Superior temporal gyrus (tissue), 1 donor: ENCODE measurements at regions not wholly inside any gene's neighbourhood (a gene's known extent, or its start where the extent isn't known, plus 50 kb on each side); places are given as distances from the start of the nearest gene placed in this dataset.

ENCODE experiments used
- DNase-seq: peaks from one replicate; pipeline ENCODE4 v3.0.0-alpha.2; 2016; ENCODE audit errors: extremely low spot score

- no peak for DNase-seq
These were observed 87.1 kb upstream of the HDAC9 start for GRCh38 chr7:18408461-18408860.

DNA sequence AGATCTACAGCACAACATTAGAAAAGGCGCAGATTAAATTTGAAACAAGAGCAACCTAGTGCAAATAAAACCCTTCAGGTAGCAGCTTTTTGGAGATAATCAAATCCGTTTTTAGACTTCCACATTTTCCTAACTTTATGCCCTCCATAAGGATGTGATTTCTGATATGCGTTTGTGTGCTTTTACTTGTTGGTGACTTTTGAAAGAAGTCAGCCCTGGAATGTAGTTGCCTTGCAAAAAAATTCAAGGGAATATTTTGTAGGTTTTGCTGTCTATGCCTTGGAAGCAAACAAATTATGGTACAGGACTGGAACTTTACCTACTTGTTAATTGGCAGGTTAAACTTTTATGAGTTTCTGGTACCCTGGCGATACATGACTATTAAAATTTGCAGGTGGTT lies 86.7 kb upstream of the HDAC9 start:
- DNase-seq: no peak

- DNase-seq: no peak
These were observed 82.1 kb upstream of the HDAC9 start for GRCh38 chr7:18413447-18413846.

- DNase-seq: no peak
These were observed 80.7 kb upstream of the HDAC9 start for GRCh38 chr7:18414885-18415284.

GRCh38 chr7:18416988-18417387 lies 78.6 kb upstream of the HDAC9 start:
- DNase-seq: no peak

DNA sequence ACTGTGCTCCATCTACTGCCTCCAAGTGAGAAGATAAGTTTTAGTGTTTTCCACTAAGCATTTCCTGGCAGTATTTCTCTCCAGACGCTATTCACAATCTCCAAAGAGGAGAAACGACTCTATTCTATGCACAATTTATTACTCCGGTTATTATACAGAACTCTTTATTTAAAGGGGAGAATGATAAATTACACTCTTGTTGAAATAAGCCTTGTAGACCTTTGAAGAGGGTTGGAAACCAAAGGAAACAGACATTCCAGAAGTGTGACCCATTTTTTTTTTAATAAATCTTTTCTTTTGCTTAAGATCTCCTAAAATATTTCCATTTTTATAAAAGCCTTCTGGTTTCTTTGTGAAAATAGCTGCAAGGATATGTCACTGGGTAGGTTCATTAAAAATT lies 76.1 kb upstream of the HDAC9 start:
- no peak for DNase-seq

- no peak for DNase-seq
These were observed 75.4 kb upstream of the HDAC9 start for GRCh38 chr7:18420108-18420507.

DNA sequence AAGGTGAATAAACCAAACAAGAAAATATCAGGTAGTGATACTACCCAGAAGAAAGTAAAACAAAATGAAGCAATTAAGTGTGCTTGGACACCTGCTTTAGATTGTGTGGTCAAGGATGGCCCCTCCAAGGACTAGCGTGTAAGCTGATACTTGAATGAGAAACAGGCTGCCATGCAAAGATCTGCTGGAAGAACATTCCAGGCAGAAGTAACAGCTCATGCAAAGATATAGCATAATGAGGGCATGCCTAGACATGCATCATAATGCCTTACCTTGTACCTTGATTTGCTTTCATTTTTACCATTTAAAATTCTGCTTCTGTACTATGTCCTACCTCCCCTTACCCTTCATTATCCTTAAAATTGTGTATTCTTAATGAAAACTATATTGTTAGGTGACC lies 74.8 kb upstream of the HDAC9 start:
- no peak for DNase-seq

- no peak for DNase-seq
These were observed 74.1 kb upstream of the HDAC9 start for GRCh38 chr7:18421297-18422002.

- peak; percentile 46 for DNase-seq
These were observed 70.3 kb upstream of the HDAC9 start for GRCh38 chr7:18425227-18425626.

DNA sequence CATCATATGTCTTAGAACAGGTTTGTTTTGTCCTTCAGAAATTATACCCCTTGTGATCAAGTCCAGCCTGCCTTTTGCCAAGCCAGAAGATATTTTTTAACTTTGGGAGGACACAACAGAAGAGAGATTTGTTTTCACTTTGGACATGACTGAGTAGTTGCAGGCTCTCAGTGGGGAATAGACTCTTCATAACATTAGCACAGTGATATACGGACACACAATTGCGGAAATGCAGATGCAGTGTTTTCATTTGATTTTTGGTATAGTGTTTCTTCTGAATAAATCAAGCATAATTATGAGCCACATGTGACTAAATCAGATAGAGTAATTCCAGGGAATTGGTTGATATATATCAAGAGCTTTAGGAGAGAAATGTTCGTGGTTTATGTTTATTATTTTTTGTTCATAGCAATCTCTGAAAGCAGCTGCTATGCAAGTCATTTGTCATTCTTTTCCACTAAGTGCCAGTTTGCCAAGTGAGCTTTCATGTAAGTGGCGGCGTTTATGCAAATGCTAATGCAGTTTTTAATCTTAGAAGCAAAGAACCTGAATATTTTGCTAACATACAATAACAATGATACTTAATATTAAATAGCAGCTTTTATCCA lies 69.6 kb upstream of the HDAC9 start:
- DNase-seq: peak; percentile 18

- no peak for DNase-seq
These were observed 68.9 kb upstream of the HDAC9 start for GRCh38 chr7:18426564-18427226.

DNA sequence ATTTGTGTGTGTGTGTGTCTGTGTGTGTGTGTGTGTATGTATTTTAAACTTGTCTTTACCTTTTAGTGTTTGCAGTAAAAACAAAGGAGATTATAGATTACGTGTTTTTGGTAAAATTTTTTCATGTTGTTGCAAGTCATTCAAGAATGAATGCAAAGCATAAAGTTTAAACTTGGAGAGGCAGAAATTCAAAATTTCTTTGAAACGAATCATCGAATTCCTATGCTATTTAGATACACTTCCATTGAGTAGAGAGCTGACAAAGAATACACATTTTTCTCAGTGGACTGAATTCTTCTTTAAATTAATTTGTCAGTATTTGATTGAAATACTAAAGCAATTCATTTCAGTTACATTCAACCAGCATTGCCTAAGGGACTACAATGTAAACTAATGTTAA lies 66.0 kb upstream of the HDAC9 start:
- no peak for DNase-seq

- DNase-seq: no peak
These were observed 64.7 kb upstream of the HDAC9 start for GRCh38 chr7:18430810-18431209.

GRCh38 chr7:18434171-18434570 lies 61.4 kb upstream of the HDAC9 start:
- no peak for DNase-seq

GRCh38 chr7:18437101-18437500 lies 58.4 kb upstream of the HDAC9 start:
- no peak for DNase-seq

DNA sequence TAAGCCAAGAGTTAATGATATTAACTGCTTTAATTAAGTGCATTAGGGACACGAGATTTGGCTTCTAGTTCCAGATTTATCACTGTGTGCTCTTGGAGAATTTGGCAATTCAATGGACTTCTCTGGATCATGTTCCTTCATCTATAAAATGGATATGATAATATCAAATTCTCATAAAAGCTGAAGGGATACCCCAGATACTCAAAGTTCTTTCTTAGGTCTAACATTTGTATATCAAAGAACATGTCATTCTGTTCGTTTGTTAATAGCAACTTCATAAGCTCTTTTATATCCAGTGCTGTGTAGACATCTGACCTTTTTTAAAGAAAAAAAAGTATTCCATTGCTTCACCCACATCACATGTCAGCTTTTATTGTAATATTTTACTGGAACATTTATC lies 54.6 kb upstream of the HDAC9 start:
- DNase-seq: no peak

GRCh38 chr7:18444826-18445225 lies 50.7 kb upstream of the HDAC9 start:
- DNase-seq: no peak

DNA sequence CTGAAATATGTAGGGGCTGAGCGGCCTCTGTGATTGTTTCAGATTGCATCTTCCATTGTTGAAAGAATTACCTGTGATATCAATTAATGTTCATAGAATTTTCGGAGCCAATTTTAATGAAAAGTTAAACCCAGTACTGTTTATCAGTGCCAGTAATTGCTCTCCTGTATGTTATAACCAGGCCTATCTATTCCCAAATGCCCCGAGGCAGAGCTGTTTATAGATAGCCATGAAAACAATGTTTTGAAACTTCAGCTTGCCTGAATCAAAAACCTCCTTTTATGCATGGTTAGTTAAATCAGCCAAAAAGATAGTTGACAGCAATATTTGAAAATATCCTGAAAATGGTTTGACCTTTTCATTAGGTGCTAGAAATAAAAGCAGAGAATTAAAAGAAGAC lies 50.1 kb upstream of the HDAC9 start:
- no peak for DNase-seq
